Activated CD4-positive, alpha-beta T cell treated with anti-CD3 and anti-CD28 coated beads, Interleukin-2, amount 50 U/mL, for 24 hours (primary cell): ENCODE measurements at regions not wholly inside any gene's neighbourhood (a gene's known extent, or its start where the extent isn't known, plus 50 kb on each side); places are given as distances from the start of the nearest gene placed in this dataset.

ENCODE experiments used
- DNase-seq, 2 donors: peaks; one replicate each; pipeline ENCODE4 v3.0.0-alpha.2; 2020; ENCODE audit warnings: low read depth in 1 of 2, low spot score in 1 of 2

DNA sequence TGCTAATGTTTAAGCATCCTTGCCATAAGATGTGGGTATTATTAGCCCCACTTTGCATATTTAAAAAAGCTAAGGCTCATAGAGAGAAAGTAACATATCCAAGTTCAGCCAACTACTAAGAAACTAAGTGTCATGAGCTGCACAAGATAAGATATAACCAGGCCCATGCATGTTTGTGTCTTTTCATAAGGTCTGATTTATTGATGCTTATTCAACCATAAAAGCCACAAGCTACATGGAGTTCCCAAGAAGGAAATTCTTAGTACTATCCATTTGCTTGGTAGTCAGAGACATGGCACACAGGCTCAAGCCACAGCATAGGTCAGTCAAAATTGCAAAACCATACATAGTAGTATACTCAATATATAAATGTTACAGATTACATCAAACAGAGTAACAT lies 488.5 kb downstream of the SOX6 start:
- no peak for DNase-seq

GRCh38 chr11:15870911-15871310 lies 485.4 kb downstream of the SOX6 start:
- no peak for DNase-seq

DNA sequence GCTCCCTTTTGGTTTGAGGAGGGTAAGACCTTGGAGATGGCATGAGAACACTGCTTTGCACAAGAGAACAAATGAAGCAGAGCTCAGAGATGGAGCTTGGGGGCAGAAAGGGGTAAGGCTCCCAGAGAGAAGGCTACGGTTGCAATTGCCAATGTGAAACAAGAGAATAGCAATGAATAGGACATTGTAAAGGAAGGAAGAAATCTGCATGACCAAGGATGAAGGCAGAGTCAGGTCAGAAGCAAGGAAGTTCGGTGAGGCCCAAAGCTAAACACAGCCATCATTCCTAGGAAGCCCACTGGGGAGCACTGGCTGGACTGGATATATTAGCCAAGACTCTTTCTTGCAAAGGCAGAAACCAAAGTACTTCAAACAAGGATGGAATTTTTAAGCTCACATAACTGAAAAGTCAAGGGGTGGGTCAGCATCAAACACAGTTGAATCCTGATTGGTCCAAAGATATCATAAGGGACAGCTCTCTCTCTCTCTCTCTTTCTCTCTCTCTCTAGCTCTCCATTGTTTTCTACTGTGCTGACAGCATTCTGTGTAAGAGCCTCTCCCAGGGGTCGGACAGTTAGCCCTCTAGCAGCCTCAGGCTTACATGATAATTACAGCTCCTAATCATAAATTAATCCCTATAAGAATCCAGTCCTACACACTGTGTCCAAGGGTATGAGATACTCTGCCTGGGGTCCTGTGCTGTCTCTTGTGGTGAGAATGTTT lies 484.3 kb downstream of the SOX6 start:
- DNase-seq = no peak

- DNase-seq = no peak
These were observed 482.8 kb downstream of the SOX6 start for GRCh38 chr11:15873501-15873900.

GRCh38 chr11:15874704-15875103 lies 481.6 kb downstream of the SOX6 start:
- DNase-seq = no peak

DNA sequence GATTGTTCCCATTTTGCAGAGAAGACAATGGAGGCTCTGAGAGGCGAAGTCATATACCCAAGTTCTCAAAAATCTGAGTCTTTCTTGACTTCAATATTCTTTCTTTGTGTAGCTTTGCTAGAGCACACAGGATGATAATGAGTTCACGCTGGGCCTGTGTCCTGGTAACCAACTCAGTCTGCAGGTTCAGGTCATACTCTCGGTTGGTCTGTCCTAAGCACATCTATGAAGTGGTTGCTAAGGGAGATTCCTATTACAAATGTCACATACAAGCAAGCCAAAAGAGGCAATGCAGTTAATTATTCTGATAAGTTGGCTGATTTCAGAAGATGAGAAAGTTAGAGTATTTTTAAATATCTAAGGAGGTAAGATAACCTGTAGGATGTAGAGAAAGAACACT lies 481.0 kb downstream of the SOX6 start:
- DNase-seq = no peak

GRCh38 chr11:15875943-15876342 lies 480.4 kb downstream of the SOX6 start:
- no peak for DNase-seq

- DNase-seq = no peak
These were observed 477.6 kb downstream of the SOX6 start for GRCh38 chr11:15878756-15879155.

- no peak for DNase-seq
These were observed 476.1 kb downstream of the SOX6 start for GRCh38 chr11:15880291-15880690.

GRCh38 chr11:15882876-15883454 lies 473.4 kb downstream of the SOX6 start:
- DNase-seq = no peak

DNA sequence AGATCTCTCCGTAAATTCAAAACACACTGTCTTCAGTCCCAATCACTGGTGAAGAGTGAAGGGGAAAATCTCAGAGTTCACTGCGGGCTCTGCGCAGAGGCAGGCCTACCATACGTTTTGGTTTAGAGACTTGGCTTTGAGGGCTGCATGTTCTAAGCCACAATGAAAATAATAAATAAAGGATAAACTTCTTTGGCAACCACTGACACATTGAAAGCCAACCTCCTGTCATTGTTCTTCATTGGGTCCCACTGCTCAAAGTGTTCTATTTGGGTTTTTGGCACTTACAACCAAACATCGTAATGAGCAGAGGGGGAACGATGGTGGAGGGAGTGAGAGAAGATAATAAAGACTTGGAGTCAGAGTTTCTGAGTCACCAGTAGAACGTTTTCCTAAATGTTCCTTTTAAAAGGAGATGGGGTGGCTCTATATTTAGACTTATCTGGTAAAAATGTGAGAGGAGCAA lies 472.9 kb downstream of the SOX6 start:
- no peak for DNase-seq

- DNase-seq = no peak
These were observed 472.2 kb downstream of the SOX6 start for GRCh38 chr11:15884141-15884540.

DNA sequence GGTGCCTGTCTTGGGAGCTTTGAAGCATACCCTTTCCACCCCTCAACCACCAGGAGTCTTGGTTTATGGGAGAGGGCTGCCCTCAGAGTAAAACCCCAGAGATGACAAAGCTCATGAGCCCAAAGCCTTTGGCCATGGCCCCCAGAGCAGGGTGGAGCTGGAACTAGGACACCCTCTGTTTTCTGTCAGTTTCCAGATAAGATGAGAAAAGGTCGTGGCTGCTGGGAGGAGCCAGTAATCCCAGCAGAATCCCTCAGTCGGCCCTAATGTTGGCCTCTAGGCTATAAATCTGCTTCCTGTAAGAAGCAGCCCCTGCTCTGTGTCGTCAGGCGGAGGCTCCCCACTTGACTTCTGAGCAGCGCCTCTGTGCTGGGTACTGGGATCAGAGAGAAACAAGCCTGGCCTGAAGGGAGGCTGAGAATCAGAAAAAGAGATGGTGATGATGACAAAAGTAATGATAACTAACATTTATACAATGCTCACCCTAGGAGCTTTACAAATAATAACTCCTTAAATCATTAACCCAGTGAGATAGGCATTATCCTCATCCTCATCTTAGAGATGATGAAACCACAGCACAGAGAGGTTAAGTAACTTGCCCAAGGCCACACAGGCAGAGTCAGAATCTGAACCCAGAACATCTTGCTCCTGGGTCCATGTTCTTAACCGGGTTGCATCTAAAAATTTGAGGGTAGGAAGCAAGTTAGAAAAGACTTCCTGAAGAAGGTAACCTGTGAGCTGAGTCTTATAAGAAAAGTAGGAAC lies 471.4 kb downstream of the SOX6 start:
- no peak for DNase-seq

GRCh38 chr11:15885854-15886253 lies 470.5 kb downstream of the SOX6 start:
- DNase-seq = no peak

GRCh38 chr11:15886299-15886698 lies 470.0 kb downstream of the SOX6 start:
- DNase-seq = no peak

DNA sequence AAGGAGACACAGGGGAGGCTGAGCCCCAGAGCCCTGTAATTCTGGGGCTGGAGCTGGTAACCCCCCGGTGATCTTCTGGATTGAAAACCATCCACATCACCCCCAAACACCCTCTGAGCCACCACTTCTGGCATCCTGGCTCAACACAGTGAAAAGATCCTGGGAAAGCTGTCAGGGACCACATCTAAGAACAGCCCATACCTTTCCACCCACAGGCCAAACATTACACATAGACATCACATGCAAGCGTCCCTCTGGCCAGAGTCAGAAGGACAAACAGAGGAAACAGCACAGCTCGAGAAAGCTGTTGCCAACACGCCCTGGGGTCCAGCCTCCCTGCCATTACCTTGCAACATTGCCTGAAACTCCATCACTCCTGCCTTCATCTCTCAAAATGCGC lies 469.5 kb downstream of the SOX6 start:
- DNase-seq = no peak

DNA sequence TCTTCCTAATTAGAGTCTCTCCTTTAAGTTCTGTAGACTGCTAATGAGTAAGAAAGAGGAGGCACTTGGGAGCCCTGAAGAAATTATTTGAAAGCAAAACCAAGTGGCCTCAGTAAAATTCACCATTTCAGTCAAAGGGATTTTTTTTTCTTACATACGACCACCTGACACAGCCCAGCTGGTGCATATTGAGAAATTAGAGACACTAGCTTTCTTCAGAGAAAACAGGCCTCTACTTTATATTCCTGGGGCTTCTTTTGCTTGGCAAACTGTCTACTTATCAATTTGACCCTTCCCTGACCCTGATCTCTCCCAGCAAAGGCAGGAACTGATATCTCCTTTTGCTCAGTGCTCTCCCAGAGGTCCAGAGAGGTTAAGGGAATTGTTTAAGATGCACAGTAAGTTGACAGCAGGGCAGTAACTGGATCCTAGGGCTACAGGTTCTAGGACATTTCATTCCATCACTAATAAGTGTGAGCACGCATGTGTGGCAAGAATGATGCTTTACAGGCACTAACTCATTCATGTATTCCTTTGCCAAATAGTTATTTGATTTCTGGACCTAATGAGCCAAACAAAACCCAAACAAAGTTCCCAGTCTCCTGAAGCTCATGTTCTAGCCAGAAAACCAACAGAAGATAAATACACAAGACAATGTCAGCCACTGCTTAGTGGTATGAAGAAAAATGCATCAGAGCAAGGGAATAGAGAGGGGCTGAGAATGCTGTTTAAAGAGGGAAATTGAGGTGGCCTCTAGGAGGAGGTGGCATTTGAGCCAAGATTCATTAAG lies 467.6 kb downstream of the SOX6 start:
- no peak for DNase-seq

DNA sequence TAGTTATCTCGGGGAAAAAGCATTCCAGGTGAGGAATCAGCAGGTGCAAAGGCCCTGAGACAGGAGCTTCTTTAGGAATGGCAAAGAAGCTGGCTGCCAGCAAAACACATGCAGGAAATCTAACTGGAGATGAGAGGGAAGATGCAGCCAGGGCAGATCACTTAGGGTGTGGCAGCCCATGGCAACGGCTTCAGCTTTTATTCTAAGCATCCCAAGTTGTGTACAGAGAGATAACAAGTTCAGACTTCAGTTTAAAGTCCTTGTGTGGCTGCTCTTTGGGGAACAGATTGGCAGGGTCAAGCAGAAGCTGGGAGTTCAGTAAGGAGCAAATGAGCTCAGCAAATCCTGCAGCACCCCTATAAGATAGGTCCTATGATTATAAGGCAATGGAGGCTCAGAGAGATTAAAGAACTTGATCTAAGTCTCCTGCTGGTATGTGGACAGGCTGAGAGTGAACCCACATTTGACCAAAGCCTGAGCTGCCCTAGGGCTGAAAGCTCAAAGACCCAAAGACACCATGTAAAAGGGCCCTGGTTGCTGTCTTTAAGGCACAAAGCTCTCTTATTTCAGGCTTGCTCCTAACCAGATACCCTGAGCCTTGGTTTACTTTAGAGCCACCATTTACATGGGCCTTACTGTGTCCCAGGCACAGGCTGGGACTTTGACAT lies 466.8 kb downstream of the SOX6 start:
- DNase-seq = no peak

- no peak for DNase-seq
These were observed 466.2 kb downstream of the SOX6 start for GRCh38 chr11:15890031-15890713.

DNA sequence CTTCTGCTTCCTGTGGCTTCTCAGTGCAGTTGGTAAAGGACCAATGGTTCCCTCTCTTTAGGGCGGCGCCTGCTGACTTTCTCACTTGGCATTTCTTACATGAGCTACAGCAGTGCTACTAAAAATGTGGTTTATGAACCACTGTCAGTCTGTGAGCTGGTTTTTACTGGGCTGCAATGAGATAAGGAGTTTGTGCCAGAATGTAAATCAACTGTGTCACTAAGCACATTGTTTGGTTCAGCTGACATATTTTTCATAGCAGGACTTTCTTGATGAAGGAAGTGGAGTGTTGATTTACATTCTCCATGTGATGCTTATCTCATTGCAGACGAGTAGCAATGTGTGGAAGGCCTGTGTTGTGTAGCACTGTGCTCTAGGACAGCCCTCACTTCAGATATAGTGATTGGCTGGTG lies 463.3 kb downstream of the SOX6 start:
- no peak for DNase-seq
